Thoracic aorta (tissue), 2 donors: ENCODE measurements at regions not wholly inside any gene's neighbourhood (a gene's known extent, or its start where the extent isn't known, plus 50 kb on each side); places are given as distances from the start of the nearest gene placed in this dataset.

Experiments used
- ATAC-seq: fragments of 150-250 bp; one replicate; pipeline ENCODE4 v1.8.0; 2017; ENCODE audit warnings: low read depth; ENCODE audit not compliant: insufficient number of reproducible peaks, low FRiP score
- DNase-seq: peaks from one replicate; pipeline ENCODE4 v3.0.0-alpha.2; 2020; ENCODE audit warnings: low spot score
- H3K27ac ChIP-seq, 2 donors: fragments of 200-600 bp; sonication (generic); 1 replicate in 1 of 2; 2 replicates in 1 of 2; pipeline ENCODE4 v1.5.1; 2016; ENCODE audit warnings: mild to moderate bottlenecking in 2 of 2, moderate library complexity in 2 of 2
- H3K27me3 ChIP-seq: fragments of 200-600 bp; sonication (generic); replicated peaks from 2 replicates; pipeline ENCODE4 v1.6.0; 2016; ENCODE audit warnings: mild to moderate bottlenecking; ENCODE audit not compliant: insufficient read depth
- H3K36me3 ChIP-seq: fragments of 200-600 bp; sonication (generic); one replicate; pipeline ENCODE4 v1.5.1; 2016
- H3K4me1 ChIP-seq, 2 donors: fragments of 200-600 bp; sonication (generic); 1 replicate in 1 of 2; 2 replicates in 1 of 2; pipeline versions ENCODE4 v1.5.1 to v1.6.0; 2016; ENCODE audit warnings: low read depth in 2 of 2, mild to moderate bottlenecking in 1 of 2; ENCODE audit not compliant: control insufficient read depth in 1 of 2
- H3K4me3 ChIP-seq: fragments of 200-600 bp; sonication (generic); 2 replicates; pipeline ENCODE4 v1.5.1; 2016; ENCODE audit warnings: mild to moderate bottlenecking
- H3K9me3 ChIP-seq: fragments of 200-600 bp; sonication (generic); 2 replicates; pipeline ENCODE4 v1.5.1; 2016
- CTCF ChIP-seq: fragments of 200-600 bp; sonication (generic); IDR thresholded peaks from one replicate; pipeline ENCODE4 v1.5.1; 2019; ENCODE audit warnings: antibody characterized with exemption

- Histone ChIP-seq H3K27me3 (no peaks in the 10 kb centered on the region), H3K9me3 (no peaks in the 10 kb centered on the region), H3K4me1 (no peaks in the 10 kb centered on the region), H3K27ac (no peak overlapping the region), H3K4me3 (no peak overlapping the region), H3K36me3 (no peaks in the 10 kb centered on the region)
- DNase-seq, result no peak
- no peak for ATAC-seq
- TF ChIP-seq CTCF, result no peak
Measured at GRCh38 chr7:35384761-35385700, 131.1 kb upstream of the TBX20 start.

GRCh38 chr7:35380739-35381224, 126.9 kb upstream of the TBX20 start:
- no peaks in the 10 kb centered on the region for H3K27me3 ChIP-seq
- H3K27ac ChIP-seq, result no peak overlapping the region
- no peak for TF ChIP-seq CTCF
- ATAC-seq (no peak), DNase-seq (no peak)
- H3K9me3 ChIP-seq, result no peaks in the 10 kb centered on the region
- H3K36me3 ChIP-seq, result no peaks in the 10 kb centered on the region
- H3K4me3 ChIP-seq, result no peak overlapping the region
- H3K4me1 ChIP-seq, result no peaks in the 10 kb centered on the region

DNA sequence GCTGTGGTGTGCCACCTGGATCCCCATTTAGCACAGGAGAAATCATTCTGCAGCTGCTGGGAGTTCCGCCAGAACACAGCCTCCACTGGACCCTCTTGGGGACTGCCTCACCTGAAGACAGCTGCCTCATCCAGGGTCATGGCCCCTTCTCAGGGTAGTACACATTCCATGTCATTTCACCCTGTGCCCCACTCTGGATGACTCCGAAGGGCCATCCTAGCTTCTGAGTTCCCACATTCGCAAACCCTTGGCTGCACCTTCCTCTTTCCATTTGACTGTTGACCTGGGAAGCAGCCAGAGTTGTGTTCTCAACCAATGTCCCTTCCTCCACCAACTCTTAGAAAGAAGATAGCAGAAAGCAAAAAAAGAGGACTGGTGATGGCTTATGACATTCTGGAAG, 125.6 kb upstream of the TBX20 start:
- no peaks in the 10 kb centered on the region for H3K4me1 ChIP-seq
- ATAC-seq (no peak), DNase-seq (no peak)
- no peak for TF ChIP-seq CTCF
- H3K4me3 ChIP-seq, result no peak overlapping the region
- no peak overlapping the region for H3K27ac ChIP-seq
- H3K36me3 ChIP-seq, result no peaks in the 10 kb centered on the region
- H3K27me3 ChIP-seq, result no peaks in the 10 kb centered on the region
- H3K9me3 ChIP-seq, result no peaks in the 10 kb centered on the region

DNA sequence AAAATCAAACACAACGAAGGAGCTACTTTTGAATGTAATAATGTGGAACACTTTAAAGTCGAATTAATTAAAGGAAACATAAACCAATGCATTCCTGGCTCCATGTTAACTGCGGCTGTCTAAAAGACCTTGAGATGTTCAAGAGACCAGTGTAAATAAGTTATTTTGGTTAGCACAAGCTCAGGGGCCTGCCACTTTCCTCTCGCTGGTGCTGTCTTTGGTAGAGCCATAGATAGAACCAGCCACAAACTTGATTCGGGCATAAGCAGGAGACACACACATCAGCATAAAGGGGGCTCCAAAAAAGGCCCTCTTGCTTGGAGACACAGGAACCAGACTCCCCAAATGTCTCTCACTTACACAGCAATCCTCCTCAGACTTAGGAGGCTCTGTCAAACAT, 121.6 kb upstream of the TBX20 start:
- no peak overlapping the region for H3K27ac ChIP-seq
- H3K4me3 ChIP-seq, result no peak overlapping the region
- H3K9me3 ChIP-seq, result no peaks in the 10 kb centered on the region
- ATAC-seq, result no peak
- no peak for TF ChIP-seq CTCF
- H3K36me3 ChIP-seq, result no peaks in the 10 kb centered on the region
- H3K4me1 ChIP-seq, result no peaks in the 10 kb centered on the region
- H3K27me3 ChIP-seq, result no peaks in the 10 kb centered on the region
- DNase-seq, result no peak

- Histone ChIP-seq H3K27ac (no peak overlapping the region), H3K4me3 (no peak overlapping the region), H3K9me3 (no peaks in the 10 kb centered on the region), H3K27me3 (no peaks in the 10 kb centered on the region), H3K4me1 (no peaks in the 10 kb centered on the region), H3K36me3 (no peaks in the 10 kb centered on the region)
- no peak for TF ChIP-seq CTCF
- DNase-seq, result no peak
- ATAC-seq, result no peak
Measured at GRCh38 chr7:35374858-35375257, 121.0 kb upstream of the TBX20 start.
